ENCODE measurements at regions not wholly inside any gene's neighbourhood (a gene's known extent, or its start where the extent isn't known, plus 50 kb on each side); places are given as distances from the start of the nearest gene placed in this dataset.

DNA sequence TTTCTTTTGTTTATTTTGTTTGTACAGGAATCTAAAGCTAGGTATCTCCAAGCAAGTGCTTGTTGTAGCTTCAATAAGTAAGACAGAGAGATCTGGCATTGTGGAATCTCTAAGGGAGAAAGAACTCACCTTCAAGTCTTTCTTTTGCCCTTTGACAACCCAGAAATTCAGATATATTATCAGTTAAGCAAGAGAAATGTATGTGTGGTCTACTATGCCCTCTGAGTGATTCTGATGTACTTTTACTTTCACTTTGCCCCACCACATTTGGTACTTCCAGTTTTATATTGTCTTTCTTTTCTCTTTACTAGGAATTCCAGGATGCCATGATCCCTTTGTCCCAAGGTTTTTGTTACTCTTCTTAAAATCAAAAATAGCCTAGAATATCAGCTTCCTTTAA lies 259.6 kb upstream of the PIK3C3 start:
- Histone ChIP-seq H3K18ac (ENCODE audit: low read length) (no peak overlapping the region), H3K4me3 (ENCODE audit: low read length in 2 of 2) (no peak overlapping the region), H3K36me3 (replicated peaks in 1 of 2; ENCODE audit: control insufficient read depth in 2 of 2, insufficient read depth in 2 of 2, low read length in 2 of 2) (no peaks in the 10 kb centered on the region), H3K27me3 (ENCODE audit: control insufficient read depth in 3 of 3, insufficient read depth in 3 of 3, low read depth in 1 of 3, low read length in 3 of 3) (no peaks in the 10 kb centered on the region), H3K4me1 (ENCODE audit: control insufficient read depth in 2 of 2, insufficient read depth in 1 of 2, low read depth in 1 of 2, low read length in 2 of 2) (peaks cover 4% of the 10 kb centered on the region in 2 donors), H3K9me3 (replicated peaks in 1 of 2; ENCODE audit: control insufficient read depth in 2 of 2, insufficient read depth in 1 of 2, low read depth in 1 of 2, low read length in 2 of 2) (no peaks in the 10 kb centered on the region), H3K27ac (replicated peaks; ENCODE audit: low read length) (no peak overlapping the region), H3K14ac (ENCODE audit: low read length) (no peak overlapping the region), H3K79me1 (ENCODE audit: low read depth, low read length) (no peaks in the 10 kb centered on the region), H3K23ac (ENCODE audit: low read depth, low read length, poor library complexity) (no peak overlapping the region), H3K4ac (ENCODE audit: low read length) (no peak overlapping the region), H4K8ac (ENCODE audit: low read depth, low read length) (no peak overlapping the region), H2BK5ac (ENCODE audit: low read length) (no peak overlapping the region), H4K91ac (ENCODE audit: low read depth, low read length, poor library complexity) (no peak overlapping the region), H3K4me2 (ENCODE audit: insufficient read depth, low read length, poor library complexity, severe bottlenecking) (no peak overlapping the region), H2AK5ac (ENCODE audit: low read depth, low read length) (no peak overlapping the region), H2BK120ac (ENCODE audit: low read depth, low read length) (no peak overlapping the region), H2BK15ac (ENCODE audit: low read length) (no peak overlapping the region), H2BK12ac (ENCODE audit: low read length) (no peak overlapping the region), H2AFZ (ENCODE audit: low read length) (peak overlapping the region; percentile 81), H3K9ac (ENCODE audit: low read depth, low read length, poor library complexity) (no peak overlapping the region)
- DNase-seq (ENCODE audit: low spot score): no peak

DNA sequence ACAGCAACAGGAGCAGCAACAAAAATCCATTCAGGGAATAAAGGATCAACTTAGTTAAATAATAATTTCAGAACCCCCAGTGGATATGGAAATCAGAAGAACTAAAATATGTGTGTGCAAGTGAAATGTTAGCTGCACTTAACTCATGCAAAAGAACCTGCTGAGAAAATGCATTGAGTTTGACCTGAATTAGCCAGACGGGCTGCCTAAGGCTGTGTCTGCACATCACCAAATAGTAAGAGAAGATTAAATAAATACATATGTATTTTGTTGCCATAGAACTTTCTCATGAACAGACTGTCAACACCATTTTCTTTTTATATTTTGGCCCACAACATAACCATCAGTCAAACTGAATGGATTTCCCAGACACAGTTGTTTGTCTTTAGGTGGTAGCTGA lies 262.0 kb upstream of the PIK3C3 start:
- no peak overlapping the region for H3K4me2 ChIP-seq (ENCODE audit: insufficient read depth, low read length, poor library complexity, severe bottlenecking)
- no peak for DNase-seq (ENCODE audit: low spot score)

DNA sequence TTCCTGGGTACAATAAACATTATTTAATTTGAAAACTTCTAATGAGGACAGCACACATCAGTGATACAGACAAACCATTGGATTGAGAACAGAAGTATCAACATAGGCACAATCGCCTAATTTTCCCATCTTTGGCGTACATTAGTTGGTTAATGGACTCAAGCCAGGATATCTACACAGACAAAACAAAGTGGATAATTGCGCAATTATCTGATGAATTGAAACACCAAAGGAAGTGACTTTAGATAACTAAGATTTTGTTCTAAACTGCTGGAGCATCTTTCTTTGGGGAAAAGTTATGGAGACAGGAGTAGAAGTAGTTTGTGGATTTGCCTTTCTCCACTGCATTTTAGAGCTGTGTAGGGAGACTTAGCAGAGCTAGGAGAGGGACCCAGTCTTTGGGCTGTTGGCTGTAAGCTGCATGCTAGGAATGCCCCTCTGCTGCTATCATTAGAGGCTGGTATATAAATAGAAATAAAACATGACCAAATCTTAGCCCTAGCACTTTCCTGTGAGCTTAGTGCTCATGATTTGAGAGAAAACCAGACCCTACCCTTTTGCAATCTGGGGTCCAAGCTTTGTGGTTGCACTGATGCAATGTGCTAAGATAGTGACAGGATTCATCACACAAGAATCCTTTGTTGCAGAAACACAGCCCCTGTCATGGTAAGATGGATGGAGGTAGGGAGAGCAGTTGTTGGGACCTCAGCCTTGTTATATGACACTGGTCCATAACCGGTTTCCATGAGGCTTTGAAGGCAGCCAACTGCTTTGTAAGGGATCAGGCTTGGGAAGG lies 264.5 kb upstream of the PIK3C3 start:
- H4K8ac ChIP-seq (ENCODE audit: low read depth, low read length): no peak overlapping the region
- H3K4me2 ChIP-seq (ENCODE audit: insufficient read depth, low read length, poor library complexity, severe bottlenecking): no peak overlapping the region
- H3K4me1 ChIP-seq (ENCODE audit: control insufficient read depth in 2 of 2, insufficient read depth in 1 of 2, low read depth in 1 of 2, low read length in 2 of 2): no peaks in the 10 kb centered on the region
- H2BK15ac ChIP-seq (ENCODE audit: low read length): no peak overlapping the region
- H3K9ac ChIP-seq (ENCODE audit: low read depth, low read length, poor library complexity): no peak overlapping the region
- no peak overlapping the region for H3K23ac ChIP-seq (ENCODE audit: low read depth, low read length, poor library complexity)
- H3K18ac ChIP-seq (ENCODE audit: low read length): no peak overlapping the region
- H2AK5ac ChIP-seq (ENCODE audit: low read depth, low read length): no peak overlapping the region
- no CpG with 5 or more reads among the region's 4 CpGs for WGBS, 2 donors (ENCODE audit: extremely low coverage in 2 of 2, insufficient read length in 2 of 2, insufficient replicate concordance in 1 of 2)
- no peak overlapping the region for H2AFZ ChIP-seq (ENCODE audit: low read length)
- no peak overlapping the region for H3K4me3 ChIP-seq (ENCODE audit: low read length in 2 of 2)
- no peaks in the 10 kb centered on the region for H3K36me3 ChIP-seq (replicated peaks in 1 of 2; ENCODE audit: control insufficient read depth in 2 of 2, insufficient read depth in 2 of 2, low read length in 2 of 2)
- H2BK12ac ChIP-seq (ENCODE audit: low read length): no peak overlapping the region
- DNase-seq (ENCODE audit: low spot score): no peak
- no peak overlapping the region for H3K27ac ChIP-seq (replicated peaks; ENCODE audit: low read length)
- H2BK5ac ChIP-seq (ENCODE audit: low read length): no peak overlapping the region
- H3K27me3 ChIP-seq (ENCODE audit: control insufficient read depth in 3 of 3, insufficient read depth in 3 of 3, low read depth in 1 of 3, low read length in 3 of 3): no peaks in the 10 kb centered on the region
- no peaks in the 10 kb centered on the region for H3K9me3 ChIP-seq (replicated peaks in 1 of 2; ENCODE audit: control insufficient read depth in 2 of 2, insufficient read depth in 1 of 2, low read depth in 1 of 2, low read length in 2 of 2)
- H3K4ac ChIP-seq (ENCODE audit: low read length): no peak overlapping the region
- no peak overlapping the region for H2BK120ac ChIP-seq (ENCODE audit: low read depth, low read length)
- H4K91ac ChIP-seq (ENCODE audit: low read depth, low read length, poor library complexity): no peak overlapping the region
- no peak overlapping the region for H3K14ac ChIP-seq (ENCODE audit: low read length)
- H3K79me1 ChIP-seq (ENCODE audit: low read depth, low read length): no peaks in the 10 kb centered on the region

More for the DNA sequence above, 262.0 kb upstream of the PIK3C3 start:
- Histone ChIP-seq H3K36me3 (replicated peaks in 1 of 2; ENCODE audit: control insufficient read depth in 2 of 2, insufficient read depth in 2 of 2, low read length in 2 of 2) (no peaks in the 10 kb centered on the region), H3K23ac (ENCODE audit: low read depth, low read length, poor library complexity) (no peak overlapping the region), H3K4ac (ENCODE audit: low read length) (no peak overlapping the region), H4K91ac (ENCODE audit: low read depth, low read length, poor library complexity) (no peak overlapping the region), H2AFZ (ENCODE audit: low read length) (no peak overlapping the region), H2BK120ac (ENCODE audit: low read depth, low read length) (no peak overlapping the region), H4K8ac (ENCODE audit: low read depth, low read length) (no peak overlapping the region), H2BK5ac (ENCODE audit: low read length) (no peak overlapping the region), H2BK15ac (ENCODE audit: low read length) (no peak overlapping the region), H3K27ac (replicated peaks; ENCODE audit: low read length) (no peak overlapping the region), H3K18ac (ENCODE audit: low read length) (no peak overlapping the region), H3K9me3 (replicated peaks in 1 of 2; ENCODE audit: control insufficient read depth in 2 of 2, insufficient read depth in 1 of 2, low read depth in 1 of 2, low read length in 2 of 2) (no peaks in the 10 kb centered on the region), H3K9ac (ENCODE audit: low read depth, low read length, poor library complexity) (no peak overlapping the region), H3K27me3 (ENCODE audit: control insufficient read depth in 3 of 3, insufficient read depth in 3 of 3, low read depth in 1 of 3, low read length in 3 of 3) (no peaks in the 10 kb centered on the region), H3K4me3 (ENCODE audit: low read length in 2 of 2) (no peak overlapping the region), H2AK5ac (ENCODE audit: low read depth, low read length) (no peak overlapping the region), H3K14ac (ENCODE audit: low read length) (no peak overlapping the region), H3K79me1 (ENCODE audit: low read depth, low read length) (no peaks in the 10 kb centered on the region), H3K4me1 (ENCODE audit: control insufficient read depth in 2 of 2, insufficient read depth in 1 of 2, low read depth in 1 of 2, low read length in 2 of 2) (no peaks in the 10 kb centered on the region), H2BK12ac (ENCODE audit: low read length) (no peak overlapping the region)
- no CpG with 5 or more reads among the region's 1 CpG for WGBS, 2 donors (ENCODE audit: extremely low coverage in 2 of 2, insufficient read length in 2 of 2, insufficient replicate concordance in 1 of 2)

DNA sequence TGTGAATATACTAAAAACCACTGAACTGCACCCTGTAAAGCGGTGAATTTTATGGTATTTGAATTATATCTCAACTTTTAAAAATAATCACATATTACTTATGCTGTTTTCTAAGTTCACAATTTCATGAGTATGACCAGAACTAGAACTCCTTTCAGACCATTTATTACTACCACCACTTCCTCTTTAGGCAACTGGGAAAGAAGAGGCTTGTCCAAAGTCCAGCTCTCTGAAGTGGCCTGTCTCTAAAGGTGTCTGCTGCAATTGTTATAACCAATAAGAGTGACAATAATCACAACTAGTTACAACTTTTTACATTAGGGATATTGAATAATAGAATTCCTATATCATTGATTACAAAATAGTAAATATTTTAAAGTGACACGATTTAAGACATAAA lies 267.9 kb upstream of the PIK3C3 start:
- Histone ChIP-seq H3K27ac (replicated peaks; ENCODE audit: low read length) (no peak overlapping the region), H3K4me3 (ENCODE audit: low read length in 2 of 2) (no peak overlapping the region), H3K9ac (ENCODE audit: low read depth, low read length, poor library complexity) (no peak overlapping the region), H3K23ac (ENCODE audit: low read depth, low read length, poor library complexity) (no peak overlapping the region), H3K9me3 (replicated peaks in 1 of 2; ENCODE audit: control insufficient read depth in 2 of 2, insufficient read depth in 1 of 2, low read depth in 1 of 2, low read length in 2 of 2) (no peaks in the 10 kb centered on the region), H2BK15ac (ENCODE audit: low read length) (no peak overlapping the region), H2BK12ac (ENCODE audit: low read length) (no peak overlapping the region), H3K14ac (ENCODE audit: low read length) (no peak overlapping the region), H3K79me1 (ENCODE audit: low read depth, low read length) (no peaks in the 10 kb centered on the region), H4K91ac (ENCODE audit: low read depth, low read length, poor library complexity) (no peak overlapping the region), H2AFZ (ENCODE audit: low read length) (no peak overlapping the region), H2AK5ac (ENCODE audit: low read depth, low read length) (no peak overlapping the region), H3K4ac (ENCODE audit: low read length) (no peak overlapping the region), H3K27me3 (ENCODE audit: control insufficient read depth in 3 of 3, insufficient read depth in 3 of 3, low read depth in 1 of 3, low read length in 3 of 3) (no peaks in the 10 kb centered on the region), H3K4me1 (ENCODE audit: control insufficient read depth in 2 of 2, insufficient read depth in 1 of 2, low read depth in 1 of 2, low read length in 2 of 2) (no peaks in the 10 kb centered on the region), H3K18ac (ENCODE audit: low read length) (no peak overlapping the region), H3K4me2 (ENCODE audit: insufficient read depth, low read length, poor library complexity, severe bottlenecking) (no peak overlapping the region), H4K8ac (ENCODE audit: low read depth, low read length) (no peak overlapping the region), H2BK120ac (ENCODE audit: low read depth, low read length) (no peak overlapping the region), H2BK5ac (ENCODE audit: low read length) (no peak overlapping the region), H3K36me3 (replicated peaks in 1 of 2; ENCODE audit: control insufficient read depth in 2 of 2, insufficient read depth in 2 of 2, low read length in 2 of 2) (no peaks in the 10 kb centered on the region)
- DNase-seq (ENCODE audit: low spot score): no peak
- no CpG with 5 or more reads among the region's 2 CpGs for WGBS, 2 donors (ENCODE audit: extremely low coverage in 2 of 2, insufficient read length in 2 of 2, insufficient replicate concordance in 1 of 2)

Data from neuronal stem cell (in vitro differentiated cells).